ENCODE measurements at regions not wholly inside any gene's neighbourhood (a gene's known extent, or its start where the extent isn't known, plus 50 kb on each side); places are given as distances from the start of the nearest gene placed in this dataset.
A peak's percentile ranks its signal among the peaks of the same experiment; 100 is the strongest.

- DNase-seq (ENCODE audit: missing footprints): no peak
- intact Hi-C loops (cut with DNase I): no loop called here
- ATAC-seq: peak; percentile 39
Observed at GRCh38 chr3:96071097-96071496, 743.3 kb upstream of the EPHA6 start.

- no peak for ATAC-seq
- intact Hi-C loops (cut with DNase I): no loop called here
- no peak for DNase-seq (ENCODE audit: missing footprints)
Observed at GRCh38 chr3:96072226-96072625, 742.2 kb upstream of the EPHA6 start.

GRCh38 chr3:96083610-96084009 lies 730.8 kb upstream of the EPHA6 start:
- ATAC-seq: no peak
- no peak for DNase-seq (ENCODE audit: missing footprints)
- intact Hi-C loops (cut with DNase I): no loop called here

GRCh38 chr3:96086018-96086417 lies 728.4 kb upstream of the EPHA6 start:
- intact Hi-C loops (cut with DNase I): no loop called here

GRCh38 chr3:96101006-96101560 lies 713.3 kb upstream of the EPHA6 start:
- ATAC-seq (no peak), DNase-seq (ENCODE audit: missing footprints) (no peak)
- intact Hi-C loops (cut with DNase I): no loop called here

More at GRCh38 chr3:96086018-96086417, 728.4 kb upstream of the EPHA6 start:
- ATAC-seq: no peak
- no peak for DNase-seq (ENCODE audit: missing footprints)

- intact Hi-C loops (cut with DNase I): no loop called here
- DNase-seq (ENCODE audit: missing footprints) (no peak), ATAC-seq (no peak)
Observed at GRCh38 chr3:96106701-96107100, 707.7 kb upstream of the EPHA6 start.
